ENCODE measurements at regions not wholly inside any gene's neighbourhood (a gene's known extent, or its start where the extent isn't known, plus 50 kb on each side); places are given as distances from the start of the nearest gene placed in this dataset.

DNA sequence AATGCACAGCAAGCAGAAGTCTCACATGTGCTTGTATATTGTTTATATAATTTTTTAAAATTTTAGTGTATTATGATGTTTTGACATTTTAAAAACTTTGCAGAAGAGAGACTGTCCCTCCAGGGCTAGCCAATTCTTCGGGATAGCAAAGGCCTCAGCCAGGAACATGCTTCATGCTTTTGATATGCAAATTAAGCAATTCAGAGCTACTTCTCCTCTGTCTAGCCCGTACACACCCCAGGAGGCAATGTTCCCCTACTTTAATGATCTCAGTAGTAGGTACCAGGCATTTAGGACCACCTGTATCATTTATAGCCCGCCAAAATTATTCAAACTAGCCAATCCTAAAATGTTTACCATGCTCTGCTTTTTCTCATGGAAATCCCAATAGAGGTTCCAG lies 1116.2 kb downstream of the OLFM4 start:
- in situ Hi-C loops (cut with HindIII; ENCODE audit: low pct_ligation_motif_present, low sequenced_read_pairs) = no loop called here
- no peaks in the 10 kb centered on the region for H3K36me3 ChIP-seq (replicated peaks)

DNA sequence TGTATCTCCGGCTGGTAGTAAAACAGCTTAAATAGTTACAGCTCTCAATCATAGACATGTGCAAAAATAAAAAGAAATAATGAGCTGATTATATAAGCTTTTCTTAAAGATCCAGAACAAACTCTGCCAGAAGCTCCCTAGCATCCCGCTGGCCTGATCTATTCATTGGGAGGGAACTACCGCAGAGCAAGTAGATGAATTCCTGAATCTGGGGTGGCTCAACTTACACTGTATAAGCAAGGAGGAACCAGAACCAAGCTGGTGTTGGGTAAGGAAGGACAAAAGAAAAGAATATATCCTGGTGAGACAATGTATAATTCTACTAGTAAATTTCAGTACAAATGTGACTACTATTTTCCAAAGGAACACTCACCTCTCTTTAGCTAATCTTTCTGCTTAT lies 1122.2 kb downstream of the OLFM4 start:
- Histone ChIP-seq H3K4me3 (ENCODE audit: low read depth, low read length) (no peak overlapping the region), H3K27me3 (replicated peaks) (no peaks in the 10 kb centered on the region), H3K27ac (no peak overlapping the region), H3K36me3 (replicated peaks) (no peaks in the 10 kb centered on the region)
- in situ Hi-C loops (cut with HindIII; ENCODE audit: low pct_ligation_motif_present, low sequenced_read_pairs) = no loop called here
- no peak for DNase-seq
- TF ChIP-seq, protein P1, sequence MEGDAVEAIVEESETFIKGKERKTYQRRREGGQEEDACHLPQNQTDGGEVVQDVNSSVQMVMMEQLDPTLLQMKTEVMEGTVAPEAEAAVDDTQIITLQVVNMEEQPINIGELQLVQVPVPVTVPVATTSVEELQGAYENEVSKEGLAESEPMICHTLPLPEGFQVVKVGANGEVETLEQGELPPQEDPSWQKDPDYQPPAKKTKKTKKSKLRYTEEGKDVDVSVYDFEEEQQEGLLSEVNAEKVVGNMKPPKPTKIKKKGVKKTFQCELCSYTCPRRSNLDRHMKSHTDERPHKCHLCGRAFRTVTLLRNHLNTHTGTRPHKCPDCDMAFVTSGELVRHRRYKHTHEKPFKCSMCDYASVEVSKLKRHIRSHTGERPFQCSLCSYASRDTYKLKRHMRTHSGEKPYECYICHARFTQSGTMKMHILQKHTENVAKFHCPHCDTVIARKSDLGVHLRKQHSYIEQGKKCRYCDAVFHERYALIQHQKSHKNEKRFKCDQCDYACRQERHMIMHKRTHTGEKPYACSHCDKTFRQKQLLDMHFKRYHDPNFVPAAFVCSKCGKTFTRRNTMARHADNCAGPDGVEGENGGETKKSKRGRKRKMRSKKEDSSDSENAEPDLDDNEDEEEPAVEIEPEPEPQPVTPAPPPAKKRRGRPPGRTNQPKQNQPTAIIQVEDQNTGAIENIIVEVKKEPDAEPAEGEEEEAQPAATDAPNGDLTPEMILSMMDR (IDR thresholded peaks at IDR 0.05; ENCODE audit: low read depth, low read length, missing control alignments) = no peak

More for the DNA sequence above, 1116.2 kb downstream of the OLFM4 start:
- DNase-seq = no peak
- Histone ChIP-seq H3K27me3 (replicated peaks) (no peaks in the 10 kb centered on the region), H3K27ac (no peak overlapping the region), H3K4me3 (ENCODE audit: low read depth, low read length) (no peak overlapping the region)
- TF ChIP-seq, protein P1 (IDR thresholded peaks at IDR 0.05; ENCODE audit: low read depth, low read length, missing control alignments) = no peak

DNA sequence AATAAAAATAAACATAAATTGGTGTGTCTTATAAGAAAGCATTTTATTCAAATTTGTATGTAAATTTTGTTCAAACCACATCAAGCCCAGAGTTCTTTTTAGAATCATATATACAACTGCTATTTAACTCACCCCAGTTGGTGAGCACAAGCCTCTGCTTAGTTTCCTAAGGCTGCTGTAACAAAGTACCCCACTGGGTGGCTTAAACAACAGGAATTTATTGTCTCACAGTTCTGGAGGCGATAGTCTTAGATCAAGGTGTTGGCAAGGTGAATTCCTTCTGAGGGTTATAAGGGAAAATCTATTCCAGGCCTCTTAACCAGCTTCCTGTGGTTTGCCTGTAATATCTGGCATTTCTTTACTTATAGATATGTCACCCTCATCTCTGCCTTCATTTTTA lies 1133.5 kb downstream of the OLFM4 start:
- Histone ChIP-seq H3K36me3 (replicated peaks) (no peaks in the 10 kb centered on the region), H3K4me3 (ENCODE audit: low read depth, low read length) (no peak overlapping the region), H3K27ac (no peak overlapping the region), H3K27me3 (replicated peaks) (no peaks in the 10 kb centered on the region)
- TF ChIP-seq, protein P1 (IDR thresholded peaks at IDR 0.05; ENCODE audit: low read depth, low read length, missing control alignments) = no peak
- in situ Hi-C loops (cut with HindIII; ENCODE audit: low pct_ligation_motif_present, low sequenced_read_pairs) = no loop called here
- no peak for DNase-seq

DNA sequence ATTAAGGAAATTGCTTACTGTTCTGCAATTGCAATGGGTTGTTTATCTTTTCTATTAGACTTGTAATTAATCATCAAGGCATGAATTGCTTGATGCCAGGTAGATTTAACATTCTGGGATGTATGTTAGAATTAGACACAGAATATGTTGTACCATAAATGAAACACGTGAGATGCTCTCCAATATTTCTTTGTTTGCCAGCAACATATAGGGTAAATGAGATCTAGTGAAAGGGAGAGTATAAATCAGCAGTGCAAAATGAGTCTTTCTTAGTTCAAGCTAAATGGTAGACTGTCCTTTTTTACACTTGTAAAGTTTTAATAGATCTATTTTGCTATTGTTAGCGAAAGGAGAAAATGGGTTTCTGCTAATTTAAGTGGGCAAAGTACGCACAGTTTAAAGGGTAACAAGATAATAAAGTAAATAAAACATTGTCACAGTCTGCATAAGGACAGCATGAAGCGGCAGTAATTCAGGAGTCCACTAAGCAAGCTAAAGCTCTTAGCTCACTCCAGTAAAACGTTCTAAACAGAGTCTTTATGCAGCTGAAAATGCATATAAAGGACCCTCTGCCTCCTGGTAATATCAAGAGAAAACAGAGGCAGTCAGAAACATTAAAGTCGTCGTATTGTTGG lies 1137.1 kb downstream of the OLFM4 start:
- in situ Hi-C loops (cut with HindIII; ENCODE audit: low pct_ligation_motif_present, low sequenced_read_pairs) = no loop called here
- no peak overlapping the region for H3K4me3 ChIP-seq (ENCODE audit: low read depth, low read length)
- no peak for DNase-seq

DNA sequence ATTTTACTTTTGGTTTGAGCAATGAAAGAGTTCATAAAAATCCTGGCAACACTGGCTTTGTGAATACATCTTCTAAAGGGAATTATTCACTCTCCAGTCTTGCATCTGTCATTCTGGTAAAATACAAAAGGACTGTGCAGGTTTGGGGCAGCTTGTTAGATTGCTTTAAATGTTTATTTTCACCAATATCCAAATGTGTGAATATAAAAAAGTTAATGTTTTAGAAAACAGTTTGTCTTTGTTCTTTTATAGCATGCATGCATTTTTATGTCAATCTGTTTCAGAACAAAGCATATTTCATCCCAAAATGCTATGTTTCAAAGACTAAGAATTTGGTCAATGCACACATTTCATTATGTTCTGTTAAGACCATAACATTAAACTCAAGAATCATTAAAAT lies 1145.4 kb downstream of the OLFM4 start:
- TF ChIP-seq, protein P1 (IDR thresholded peaks at IDR 0.05; ENCODE audit: low read depth, low read length, missing control alignments) = no peak
- Histone ChIP-seq H3K27me3 (replicated peaks) (no peaks in the 10 kb centered on the region), H3K4me3 (ENCODE audit: low read depth, low read length) (no peak overlapping the region), H3K36me3 (replicated peaks) (no peaks in the 10 kb centered on the region), H3K27ac (no peak overlapping the region)
- in situ Hi-C loops (cut with HindIII; ENCODE audit: low pct_ligation_motif_present, low sequenced_read_pairs) = no loop called here
- no peak for DNase-seq

More for the DNA sequence above, 1137.1 kb downstream of the OLFM4 start:
- TF ChIP-seq, protein P1 (IDR thresholded peaks at IDR 0.05; ENCODE audit: low read depth, low read length, missing control alignments) = no peak
- Histone ChIP-seq H3K27ac (no peak overlapping the region), H3K27me3 (replicated peaks) (no peaks in the 10 kb centered on the region), H3K36me3 (replicated peaks) (no peaks in the 10 kb centered on the region)

DNA sequence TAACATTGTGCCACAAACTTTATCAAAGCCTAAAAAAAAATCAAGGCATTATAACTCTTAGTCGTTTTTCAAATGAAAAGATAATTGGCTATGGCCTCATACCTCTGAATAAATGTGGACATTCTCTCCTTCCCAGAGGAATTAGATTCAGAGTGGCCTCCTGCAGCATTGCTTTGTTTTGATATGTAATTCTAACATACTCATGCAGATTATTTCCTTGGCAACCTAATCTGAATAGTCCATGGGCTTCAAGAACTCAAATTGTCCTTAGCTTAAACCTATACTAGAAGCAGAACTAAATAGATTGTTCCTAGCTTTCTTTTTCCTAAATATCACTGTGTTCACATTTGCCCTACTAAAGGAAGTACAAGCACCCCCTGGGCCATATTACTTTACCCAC lies 1146.9 kb downstream of the OLFM4 start:
- DNase-seq = no peak
- TF ChIP-seq, protein P1 (IDR thresholded peaks at IDR 0.05; ENCODE audit: low read depth, low read length, missing control alignments) = no peak
- Histone ChIP-seq H3K27ac (no peak overlapping the region), H3K4me3 (ENCODE audit: low read depth, low read length) (no peak overlapping the region), H3K27me3 (replicated peaks) (no peaks in the 10 kb centered on the region), H3K36me3 (replicated peaks) (no peaks in the 10 kb centered on the region)
- in situ Hi-C loops (cut with HindIII; ENCODE audit: low pct_ligation_motif_present, low sequenced_read_pairs) = no loop called here
